ENCODE measurements at regions not wholly inside any gene's neighbourhood (a gene's known extent, or its start where the extent isn't known, plus 50 kb on each side); places are given as distances from the start of the nearest gene placed in this dataset.

DNA sequence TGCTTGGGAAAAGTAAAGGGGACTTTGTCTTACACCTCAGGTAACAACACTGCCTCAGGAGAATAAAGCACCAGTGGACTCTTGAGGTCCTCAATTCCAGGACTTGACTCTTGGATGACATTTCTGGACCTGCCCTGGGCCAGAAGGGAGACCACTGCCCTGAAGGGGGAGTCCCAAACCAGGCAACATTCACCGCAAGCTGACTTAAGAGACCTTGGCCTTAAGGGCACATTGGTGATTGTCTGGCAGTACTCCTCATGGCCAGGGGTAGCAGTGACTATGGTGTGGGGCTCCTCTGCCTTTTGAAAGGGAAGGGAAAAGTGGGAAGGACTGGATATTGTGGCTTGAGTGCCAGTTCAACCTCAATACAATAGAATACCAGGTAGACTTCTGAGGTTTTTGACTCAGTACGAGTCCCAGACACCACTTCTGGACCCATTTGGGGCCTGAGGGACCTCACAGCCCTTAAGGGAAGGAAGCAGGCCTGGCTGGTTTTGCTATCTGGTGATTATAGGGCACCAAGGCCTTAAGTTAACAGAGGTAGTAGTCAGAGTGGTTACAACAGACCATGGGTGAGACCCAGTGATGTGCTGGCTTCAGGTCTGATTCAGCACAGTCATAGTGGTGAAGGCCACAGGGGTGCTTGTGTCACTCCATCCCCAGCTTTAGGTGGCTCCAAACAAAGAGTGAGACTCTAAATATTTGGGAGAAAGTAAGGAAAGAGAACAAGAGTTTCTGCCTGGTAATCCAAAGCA lies 121.2 kb upstream of the TET2 start:
- TF ChIP-seq, protein P1, sequence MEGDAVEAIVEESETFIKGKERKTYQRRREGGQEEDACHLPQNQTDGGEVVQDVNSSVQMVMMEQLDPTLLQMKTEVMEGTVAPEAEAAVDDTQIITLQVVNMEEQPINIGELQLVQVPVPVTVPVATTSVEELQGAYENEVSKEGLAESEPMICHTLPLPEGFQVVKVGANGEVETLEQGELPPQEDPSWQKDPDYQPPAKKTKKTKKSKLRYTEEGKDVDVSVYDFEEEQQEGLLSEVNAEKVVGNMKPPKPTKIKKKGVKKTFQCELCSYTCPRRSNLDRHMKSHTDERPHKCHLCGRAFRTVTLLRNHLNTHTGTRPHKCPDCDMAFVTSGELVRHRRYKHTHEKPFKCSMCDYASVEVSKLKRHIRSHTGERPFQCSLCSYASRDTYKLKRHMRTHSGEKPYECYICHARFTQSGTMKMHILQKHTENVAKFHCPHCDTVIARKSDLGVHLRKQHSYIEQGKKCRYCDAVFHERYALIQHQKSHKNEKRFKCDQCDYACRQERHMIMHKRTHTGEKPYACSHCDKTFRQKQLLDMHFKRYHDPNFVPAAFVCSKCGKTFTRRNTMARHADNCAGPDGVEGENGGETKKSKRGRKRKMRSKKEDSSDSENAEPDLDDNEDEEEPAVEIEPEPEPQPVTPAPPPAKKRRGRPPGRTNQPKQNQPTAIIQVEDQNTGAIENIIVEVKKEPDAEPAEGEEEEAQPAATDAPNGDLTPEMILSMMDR (conservative IDR thresholded peaks at IDR 0.05; ENCODE audit: low read depth, low read length), result no peak
- TF ChIP-seq EZH2 (IDR thresholded peaks at IDR 0.05; ENCODE audit: low read length, unreplicated experiment), result no peak
- TF ChIP-seq EZH2phosphoT487 (IDR thresholded peaks at IDR 0.05; ENCODE audit: borderline replicate concordance, low read length), result no peak

Measured in PC-3 (cell line).